ENCODE measurements at regions not wholly inside any gene's neighbourhood (a gene's known extent, or its start where the extent isn't known, plus 50 kb on each side); places are given as distances from the start of the nearest gene placed in this dataset.

DNA sequence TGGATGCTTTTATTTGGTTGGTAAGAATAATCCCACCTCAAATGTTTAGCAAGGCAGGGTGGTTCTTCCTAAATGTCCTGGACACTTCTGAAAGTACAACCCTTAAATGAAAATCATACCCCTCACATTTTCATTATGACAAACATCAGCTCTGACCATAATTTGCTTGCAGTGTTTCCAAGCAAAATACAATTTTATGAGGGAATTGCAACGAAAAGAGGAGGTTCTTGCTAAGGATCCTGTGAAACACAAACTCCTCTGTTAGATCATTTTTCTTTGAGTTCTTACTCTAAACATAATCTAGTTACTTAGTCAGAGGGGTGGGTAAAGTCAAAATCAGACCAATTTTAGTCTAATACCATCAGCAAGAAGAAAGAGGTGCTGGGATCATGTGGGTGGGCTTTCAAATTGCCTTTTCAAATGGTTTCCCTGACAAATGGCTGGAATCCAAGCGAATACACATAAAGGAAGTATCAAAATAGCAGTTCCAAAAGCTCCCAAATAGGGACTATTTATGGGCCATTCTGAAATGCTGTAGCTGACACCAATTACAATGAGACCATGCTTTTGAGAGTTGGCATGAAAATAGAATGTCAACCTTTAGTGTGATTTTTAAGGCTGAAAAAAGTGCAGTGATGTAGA is 164.9 kb upstream of the INHBA start:
- Histone ChIP-seq H3K27ac (ENCODE audit: extremely low read length, insufficient read depth, low read length) (no peak overlapping the region), H3K9ac (ENCODE audit: insufficient read depth, low read depth, low read length) (no peak overlapping the region), H3K9me3 (ENCODE audit: low read length) (peaks cover 17% of the 10 kb centered on the region), H3K79me2 (ENCODE audit: insufficient read depth, low read length) (no peaks in the 10 kb centered on the region), H2AFZ (ENCODE audit: low read length) (no peak overlapping the region), H3K4me3 (replicated peaks in 1 of 3; ENCODE audit: insufficient read depth in 1 of 3, low read depth in 2 of 3, low read length in 3 of 3) (no peak overlapping the region), H3K4me2 (ENCODE audit: low read depth, low read length) (no peak overlapping the region), H3K36me3 (replicated peaks in 1 of 2; ENCODE audit: control insufficient read depth in 1 of 2, insufficient read depth in 2 of 2, low read length in 2 of 2) (no peaks in the 10 kb centered on the region), H3K4me1 (ENCODE audit: insufficient read depth, low read length) (no peaks in the 10 kb centered on the region), H3K27me3 (ENCODE audit: control insufficient read depth in 1 of 2, insufficient read depth in 2 of 2, low read length in 2 of 2) (no peaks in the 10 kb centered on the region), H4K20me1 (ENCODE audit: insufficient read depth, low read length) (no peaks in the 10 kb centered on the region)
- ChIA-PET CTCF (ENCODE audit: low intra/inter-chr PET ratio, low total read pairs) (no interaction called here), POLR2A (no interaction called here)
- BruUV-seq (replicated peaks): no TSS peak
- TF ChIP-seq JARID2 (CRISPR knock-in tag; IDR thresholded peaks at IDR 0.05; ENCODE audit: insufficient replicate concordance) (no peak), NR2C2 (CRISPR knock-in tag; IDR thresholded peaks at IDR 0.05; ENCODE audit: borderline replicate concordance) (no peak), ZNF484 (CRISPR knock-in tag; IDR thresholded peaks at IDR 0.05; ENCODE audit: borderline replicate concordance, low read depth) (no peak), MXD4 (CRISPR knock-in tag; IDR thresholded peaks at IDR 0.05) (no peak), CBX1 (IDR thresholded peaks at IDR 0.05; ENCODE audit: low read depth) (no peak), ZNF678 (CRISPR knock-in tag; IDR thresholded peaks at IDR 0.05) (no peak), ZNF772 (CRISPR knock-in tag; IDR thresholded peaks at IDR 0.05) (no peak), SYNCRIP (IDR thresholded peaks at IDR 0.05; ENCODE audit: insufficient read depth, low read depth, low read length) (no peak), DNMT3B (CRISPR knock-in tag; conservative IDR thresholded peaks at IDR 0.05) (no peak), NRL (CRISPR knock-in tag; IDR thresholded peaks at IDR 0.05; ENCODE audit: borderline replicate concordance) (no peak), ZNF703 (CRISPR knock-in tag; IDR thresholded peaks at IDR 0.05; ENCODE audit: borderline replicate concordance) (no peak), ZNF335 (CRISPR knock-in tag; IDR thresholded peaks at IDR 0.05) (no peak), KAT8 (CRISPR knock-in tag; IDR thresholded peaks at IDR 0.05) (no peak), SMAD1 (CRISPR knock-in tag; IDR thresholded peaks at IDR 0.05; ENCODE audit: borderline replicate concordance, low read depth) (no peak)
- FAIRE-seq (no peak), DNase-seq (ENCODE audit: low spot score) (no peak), ATAC-seq (no peak)
- WGBS (ENCODE audit: low lambda C conversion rate): 0% methylated on average over 2 of the region's 2 CpGs
- in situ Hi-C loops (cut with HindIII; ENCODE audit: extremely low pct_ligation_motif_present, low pct_unique_long_range_greater_than_20kb) (no loop called here), intact Hi-C loops (cut with micrococcal nuclease; ENCODE audit: unreplicated experiment) (no loop called here)

Measured in HepG2 (cell line).